GM21737 (cell line): ENCODE measurements at regions not wholly inside any gene's neighbourhood (a gene's known extent, or its start where the extent isn't known, plus 50 kb on each side); places are given as distances from the start of the nearest gene placed in this dataset.

Experiments used
- ATAC-seq: cut with Tn5 transposase; IDR thresholded peaks from one replicate; pipeline ENCODE4 v1.9.1; 2021; ENCODE audit warnings: mild to moderate bottlenecking, moderate library complexity; ENCODE audit not compliant: unreplicated experiment

DNA sequence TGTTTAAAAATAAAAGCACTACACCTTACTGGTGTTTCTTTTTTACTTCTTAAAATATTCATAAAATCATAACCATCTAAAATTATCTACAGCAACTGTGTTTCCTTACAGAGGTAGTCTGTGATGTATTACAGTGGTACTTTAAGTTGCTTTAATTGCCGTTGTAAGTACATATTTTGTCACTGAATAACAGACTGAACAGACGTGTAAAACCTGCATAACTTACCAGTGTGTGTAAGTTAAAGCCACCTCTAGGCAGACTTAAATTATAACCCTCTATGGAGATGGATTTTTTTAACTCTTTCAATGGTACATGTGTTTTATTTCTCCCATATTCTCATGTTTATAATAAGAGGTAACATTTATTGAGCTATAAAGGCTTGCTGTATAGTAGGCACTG, 166.8 kb downstream of the NR4A2 start:
- no peak for ATAC-seq

DNA sequence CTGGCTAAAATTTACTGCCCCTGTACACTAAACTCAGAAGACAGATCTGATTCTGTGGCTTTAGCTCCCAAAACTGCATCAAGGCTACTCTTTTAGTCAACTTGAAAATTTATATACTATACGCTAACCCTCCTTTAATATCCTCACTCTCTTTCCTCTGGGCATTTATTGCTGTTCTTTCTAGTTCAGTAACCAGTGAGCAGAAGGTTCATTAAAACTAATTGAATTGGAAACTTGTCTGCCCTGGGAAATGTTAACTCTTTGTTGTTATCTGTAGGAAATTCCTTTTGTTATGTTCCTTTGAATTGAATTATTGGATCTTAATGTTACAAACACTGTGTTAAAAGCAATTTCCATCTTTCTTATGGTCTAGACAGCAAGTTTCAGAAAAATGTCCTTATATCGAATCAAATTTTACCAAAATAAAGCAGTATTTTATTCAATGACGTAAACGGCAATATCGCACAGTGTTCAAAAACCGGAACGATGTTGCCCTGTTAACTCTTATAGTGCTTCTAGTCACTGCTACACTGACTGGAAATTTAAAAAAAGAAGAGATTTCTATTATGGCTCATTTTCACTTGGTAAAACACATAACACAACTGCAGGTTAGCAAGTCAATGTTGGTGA, 168.3 kb downstream of the NR4A2 start:
- ATAC-seq, result no peak

- ATAC-seq, result no peak
Measured at GRCh38 chr2:156158808-156159207, 173.7 kb downstream of the NR4A2 start.

DNA sequence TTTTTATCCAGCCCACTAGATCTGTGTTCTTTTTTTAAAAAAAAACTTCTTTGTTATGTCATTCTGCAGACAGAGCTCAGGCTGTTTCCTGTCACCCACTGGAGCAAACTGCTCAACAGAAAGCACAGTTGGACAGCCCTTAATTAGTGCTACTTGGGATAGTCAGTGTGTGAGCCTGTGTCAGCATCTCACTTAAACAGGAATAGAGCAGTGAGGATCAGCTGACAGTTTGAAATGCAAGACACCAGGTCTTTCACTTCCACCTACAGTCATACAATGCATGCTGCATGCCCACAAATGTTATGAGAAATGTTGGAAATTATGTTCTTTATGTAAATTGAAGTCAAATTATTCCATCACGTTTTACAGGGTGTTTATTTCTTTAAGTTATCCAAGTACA, 174.9 kb downstream of the NR4A2 start:
- ATAC-seq, result no peak

DNA sequence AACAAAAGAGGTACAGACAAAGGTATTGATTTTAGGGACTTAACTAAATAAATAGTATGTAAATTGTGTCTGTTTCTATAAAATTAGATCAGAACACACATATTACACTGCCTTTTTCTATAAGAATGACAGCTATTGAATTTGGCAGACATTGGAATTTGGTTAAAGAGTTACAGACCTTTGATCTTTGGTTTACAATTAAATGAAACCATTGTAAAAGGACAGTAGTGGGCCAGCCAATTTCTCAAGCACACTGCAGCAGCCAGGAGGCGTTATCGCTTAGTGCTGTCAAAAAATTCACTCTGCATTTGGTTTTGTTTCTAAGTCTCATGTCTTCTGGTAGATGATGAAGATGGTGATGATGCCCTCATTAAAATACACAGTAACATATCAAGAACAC, 175.9 kb downstream of the NR4A2 start:
- ATAC-seq, result no peak

DNA sequence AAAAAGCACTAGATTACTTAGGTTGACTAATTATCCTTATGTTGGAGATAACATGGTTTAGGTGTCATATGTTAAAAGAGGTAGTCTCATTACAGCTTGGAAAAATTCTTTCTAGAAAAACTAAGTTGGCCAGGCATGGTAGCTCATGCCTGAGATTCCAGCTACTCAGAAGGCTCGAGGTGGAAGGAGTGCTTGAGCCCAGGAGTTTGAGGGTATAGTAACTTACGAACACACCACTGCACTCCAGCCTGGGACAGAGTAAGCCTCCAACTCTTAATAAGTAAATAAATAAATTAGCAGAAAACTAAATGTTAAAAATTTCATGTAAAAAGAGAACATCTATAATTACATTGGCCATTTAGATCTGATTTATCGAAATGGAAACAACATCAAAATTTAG, 177.2 kb downstream of the NR4A2 start:
- ATAC-seq, result no peak

DNA sequence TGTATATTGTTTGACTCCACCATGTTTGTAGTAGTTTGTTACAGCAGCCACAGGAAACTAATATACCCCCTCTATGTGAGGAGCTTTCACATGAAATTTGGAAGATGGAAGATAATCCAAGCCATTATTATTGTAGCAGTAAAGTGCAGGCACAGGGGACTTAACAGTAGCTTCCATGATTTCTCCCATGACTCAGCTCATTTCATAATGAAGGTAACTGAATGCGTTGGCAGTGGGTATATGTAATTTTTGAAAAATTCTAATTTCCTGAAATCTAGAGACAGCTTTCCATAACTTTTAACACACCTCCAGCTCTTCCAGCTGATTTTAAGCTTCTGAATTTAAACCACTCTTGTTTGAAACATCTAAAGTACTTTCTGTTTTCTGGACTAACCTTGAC, 181.2 kb downstream of the NR4A2 start:
- no peak for ATAC-seq

GRCh38 chr2:156147594-156148330, 184.8 kb downstream of the NR4A2 start:
- ATAC-seq, result no peak

- ATAC-seq, result no peak
Measured at GRCh38 chr2:156145976-156146375, 186.5 kb downstream of the NR4A2 start.

GRCh38 chr2:156145469-156145868, 187.1 kb downstream of the NR4A2 start:
- no peak for ATAC-seq

GRCh38 chr2:156136566-156136965, 196.0 kb downstream of the NR4A2 start:
- no peak for ATAC-seq

DNA sequence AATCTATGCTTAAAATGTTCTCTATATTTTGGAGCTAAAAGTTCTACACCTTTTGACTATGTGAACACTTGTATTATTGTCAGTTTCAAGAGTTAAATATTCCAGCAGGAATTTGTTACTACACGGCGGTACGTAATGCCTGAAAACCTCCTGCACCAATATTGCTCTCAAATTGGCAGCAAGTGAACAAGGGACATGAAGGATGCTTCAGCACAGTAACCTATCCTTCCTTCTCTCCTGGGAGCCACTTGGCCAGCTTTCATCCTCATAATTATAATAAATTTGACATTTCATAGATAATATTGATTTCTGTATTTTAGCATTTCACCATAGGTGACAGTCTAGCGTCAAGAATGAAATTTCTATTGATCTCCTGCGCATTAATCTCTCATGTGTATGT, 197.6 kb downstream of the NR4A2 start:
- ATAC-seq, result no peak

DNA sequence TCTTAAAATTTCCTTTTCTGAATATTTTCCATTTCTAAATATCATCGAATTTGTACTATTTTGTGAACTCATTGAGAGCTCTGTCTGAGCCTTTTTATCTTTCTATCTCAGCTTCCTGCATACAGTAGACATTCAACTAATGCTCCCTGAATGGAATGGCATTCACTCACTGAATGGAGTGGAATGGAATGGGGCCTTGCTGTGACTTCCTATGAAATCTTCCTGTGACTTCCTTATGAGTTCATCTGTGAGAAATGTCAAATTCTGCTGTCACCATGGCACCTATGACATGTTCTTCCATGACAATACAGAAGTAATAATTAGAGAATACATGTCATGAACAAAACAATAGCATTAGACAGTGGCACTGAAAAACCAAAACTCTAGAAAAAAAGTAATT, 199.6 kb downstream of the NR4A2 start:
- no peak for ATAC-seq

DNA sequence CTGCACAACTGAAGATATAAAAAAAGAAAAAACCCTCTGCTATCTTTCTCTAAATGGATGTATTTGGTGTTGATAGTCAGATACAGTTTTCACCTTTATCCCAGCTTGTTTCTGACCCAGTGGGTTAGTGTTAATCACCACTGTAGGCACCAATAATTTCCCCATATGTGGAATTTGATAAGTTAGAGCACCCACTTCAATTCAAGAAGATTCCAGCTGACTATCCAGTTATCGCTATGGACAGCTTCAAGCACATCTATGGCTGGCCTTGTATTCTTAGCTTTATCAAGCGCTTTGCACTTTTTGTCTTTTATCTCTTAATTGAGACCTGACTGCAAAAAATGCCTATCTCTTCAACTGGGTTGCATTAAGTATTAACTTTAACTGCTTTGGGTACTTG, 200.4 kb downstream of the NR4A2 start:
- no peak for ATAC-seq

GRCh38 chr2:156129227-156129626, 203.3 kb downstream of the NR4A2 start:
- no peak for ATAC-seq

DNA sequence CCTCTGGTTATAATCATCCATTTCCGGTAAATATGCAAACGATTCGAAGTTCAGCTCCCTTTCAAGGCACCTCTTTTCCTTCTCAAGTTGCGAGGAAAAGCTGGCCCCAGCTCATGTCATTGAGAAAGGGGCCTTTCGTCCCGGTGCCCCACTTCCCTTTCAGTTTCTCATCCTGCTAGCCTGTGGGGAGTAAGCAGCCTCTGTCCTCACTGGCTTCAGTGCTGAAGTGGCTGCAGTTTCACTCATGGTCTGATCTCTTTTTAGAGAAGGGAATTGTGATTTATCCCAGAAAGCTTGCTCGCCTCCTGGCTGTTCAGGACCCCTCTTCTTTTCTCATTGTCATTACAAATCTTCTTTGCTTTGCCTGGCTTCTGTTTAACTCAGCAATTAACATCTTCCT, 207.5 kb downstream of the NR4A2 start:
- no peak for ATAC-seq

DNA sequence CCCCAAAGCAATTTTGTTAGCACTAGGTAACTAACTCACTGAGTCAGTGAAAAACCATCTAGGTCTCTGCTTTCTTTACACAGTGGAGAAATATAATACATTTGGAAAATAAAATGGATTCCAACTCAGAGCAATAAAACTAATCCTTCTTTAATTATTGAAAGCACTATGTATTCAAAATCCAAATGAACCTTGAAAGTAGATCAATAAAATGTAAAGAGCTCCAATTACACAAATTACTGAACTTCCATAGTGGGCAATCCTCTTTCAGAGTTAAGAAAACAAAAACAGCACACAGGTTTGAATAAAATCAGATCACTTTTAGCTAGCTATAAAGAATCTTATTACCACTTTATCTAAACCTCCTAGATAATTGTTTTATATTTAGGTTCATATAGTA, 208.1 kb downstream of the NR4A2 start:
- ATAC-seq, result no peak

DNA sequence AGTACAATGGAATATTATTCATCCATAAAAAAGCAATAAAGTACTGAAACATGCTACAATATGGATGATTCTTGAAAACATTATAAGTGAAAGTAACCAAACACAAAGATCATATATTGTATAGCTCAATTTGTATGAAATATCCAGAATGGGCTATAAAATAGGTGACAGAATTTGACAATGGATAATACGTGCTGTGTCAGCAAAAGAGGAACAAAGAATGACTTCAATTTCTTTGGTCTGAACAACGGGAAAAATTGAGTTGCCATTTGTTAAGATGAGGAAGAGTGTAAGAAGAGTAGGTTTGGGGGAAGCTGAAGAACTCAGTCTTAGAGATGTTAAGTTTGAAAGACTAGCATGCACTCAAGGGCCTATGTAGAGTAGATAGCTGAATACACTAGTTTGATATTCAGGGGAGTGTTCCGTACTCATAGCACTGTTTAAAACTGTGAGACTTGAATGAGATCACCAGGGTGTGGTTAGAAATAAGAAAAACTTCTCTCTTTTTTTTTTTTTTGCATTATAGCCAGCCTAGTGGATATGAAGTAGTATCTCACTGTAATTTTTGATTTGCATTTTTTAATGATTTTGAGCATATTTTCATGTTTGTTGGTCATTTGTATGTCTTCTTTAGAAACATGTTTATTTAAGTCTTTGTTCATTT, 213.6 kb downstream of the NR4A2 start:
- ATAC-seq, result no peak

DNA sequence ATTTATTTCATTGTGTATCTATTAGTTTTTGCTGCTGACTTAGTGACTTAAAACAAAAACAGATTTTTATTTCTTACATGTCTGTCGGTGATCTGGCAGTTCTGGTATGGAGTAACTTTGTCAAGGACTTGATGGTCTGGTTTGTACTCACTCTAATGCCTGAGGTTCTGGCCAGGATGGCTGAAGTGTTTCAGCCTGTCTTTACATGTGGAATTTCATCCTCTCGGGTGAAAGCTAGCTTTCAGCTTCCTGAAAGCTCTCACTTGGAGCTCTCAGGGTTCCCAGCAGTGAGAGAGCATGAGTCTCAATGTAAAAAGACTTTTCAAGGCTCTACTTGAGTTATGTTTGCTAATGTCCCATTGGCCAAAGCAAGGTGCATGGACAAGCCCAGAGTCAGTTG, 216.4 kb downstream of the NR4A2 start:
- ATAC-seq, result no peak

DNA sequence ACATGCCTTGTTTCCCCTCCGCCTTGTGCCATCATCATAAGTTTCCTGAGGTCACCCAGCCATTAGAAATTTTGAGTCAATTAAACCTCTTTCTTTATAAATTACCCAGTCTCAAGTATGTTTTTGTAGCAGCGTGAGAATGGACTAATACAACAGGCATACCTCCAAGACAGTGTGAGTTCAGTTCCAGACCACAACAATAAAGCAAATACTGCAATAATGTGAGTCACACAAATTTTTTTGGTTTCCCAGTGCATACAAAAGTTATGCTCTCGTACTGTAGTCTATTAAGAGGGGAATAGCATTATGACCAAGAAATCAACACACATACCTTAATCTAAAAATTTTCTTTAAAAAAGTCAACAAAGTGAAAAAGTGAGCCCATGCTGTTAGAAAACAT, 217.2 kb downstream of the NR4A2 start:
- ATAC-seq, result no peak

DNA sequence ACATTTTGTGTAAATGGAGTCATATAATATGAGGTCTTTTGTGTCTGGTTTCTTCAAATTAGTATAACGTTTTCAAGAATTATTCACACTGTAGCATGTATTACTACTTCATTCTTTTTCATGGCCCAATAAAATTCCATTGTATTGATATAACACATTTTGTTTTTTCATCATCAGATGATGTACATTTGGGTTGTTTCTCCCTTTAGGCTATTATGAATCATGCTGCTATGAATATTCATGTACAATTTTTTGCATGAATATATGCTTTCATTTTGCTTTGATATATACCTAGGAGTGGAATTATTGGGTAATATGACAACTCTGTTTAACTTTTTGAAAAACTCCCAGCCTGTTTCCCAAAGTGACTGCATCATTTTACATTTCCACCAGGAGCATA, 220.2 kb downstream of the NR4A2 start:
- no peak for ATAC-seq

DNA sequence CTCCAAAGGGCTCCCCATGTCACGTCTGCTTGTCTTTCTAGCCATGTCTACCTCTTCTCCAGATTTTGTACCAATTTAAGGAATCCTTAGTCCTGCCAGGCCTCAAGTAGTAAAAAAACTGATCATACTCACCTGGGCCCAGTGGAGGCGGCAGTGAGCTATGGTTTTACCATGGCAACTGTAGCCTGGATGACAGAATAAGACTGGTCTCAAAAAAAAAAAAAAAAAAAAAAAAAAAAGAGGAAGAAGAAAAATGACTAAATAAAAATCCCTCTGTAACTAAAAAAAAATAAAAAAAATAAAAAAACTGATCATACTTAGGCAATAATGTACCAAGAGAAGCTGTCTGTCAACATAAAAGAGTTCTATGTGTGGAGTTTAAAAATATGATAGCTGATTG, 221.6 kb downstream of the NR4A2 start:
- ATAC-seq, result peak; percentile 98
